Muscle of arm (tissue), 1 donor: ENCODE measurements at regions not wholly inside any gene's neighbourhood (a gene's known extent, or its start where the extent isn't known, plus 50 kb on each side); places are given as distances from the start of the nearest gene placed in this dataset.
"Not testable (repeated sequence)": the region's sequence is repeated elsewhere in the genome, so short reads cannot be mapped to it uniquely, and the experiment has no call there.

Source experiments
- DNase-seq: peaks from one replicate; pipeline ENCODE4 v3.0.0-alpha.2; 2013

GRCh38 chr11:133639408-133639807 lies 107.1 kb upstream of the OPCML start:
- DNase-seq: no peak

GRCh38 chr11:133638921-133639320 lies 106.6 kb upstream of the OPCML start:
- DNase-seq: no peak

- DNase-seq: no peak
Observed at GRCh38 chr11:133636711-133637355, 104.5 kb upstream of the OPCML start.

GRCh38 chr11:133635244-133635739 lies 103.0 kb upstream of the OPCML start:
- no peak for DNase-seq

GRCh38 chr11:133628371-133628770 lies 96.1 kb upstream of the OPCML start:
- not testable (repeated sequence) for DNase-seq

GRCh38 chr11:133621611-133622010 lies 89.3 kb upstream of the OPCML start:
- no peak for DNase-seq

- DNase-seq: peak; percentile 10
Observed at GRCh38 chr11:133619973-133620372, 87.7 kb upstream of the OPCML start.

GRCh38 chr11:133619397-133619796 lies 87.1 kb upstream of the OPCML start:
- no peak for DNase-seq

- DNase-seq: no peak
Observed at GRCh38 chr11:133618544-133618943, 86.2 kb upstream of the OPCML start.

- DNase-seq: no peak
Observed at GRCh38 chr11:133608496-133608895, 76.2 kb upstream of the OPCML start.

- no peak for DNase-seq
Observed at GRCh38 chr11:133606124-133606523, 73.8 kb upstream of the OPCML start.

- no peak for DNase-seq
Observed at GRCh38 chr11:133605482-133605881, 73.2 kb upstream of the OPCML start.

- no peak for DNase-seq
Observed at GRCh38 chr11:133601641-133602040, 69.3 kb upstream of the OPCML start.

- no peak for DNase-seq
Observed at GRCh38 chr11:133600786-133601185, 68.5 kb upstream of the OPCML start.

GRCh38 chr11:133600306-133600705 lies 68.0 kb upstream of the OPCML start:
- no peak for DNase-seq

- no peak for DNase-seq
Observed at GRCh38 chr11:133598906-133599305, 66.6 kb upstream of the OPCML start.

- DNase-seq: no peak
Observed at GRCh38 chr11:133597236-133597635, 64.9 kb upstream of the OPCML start.

GRCh38 chr11:133595998-133596590 lies 63.8 kb upstream of the OPCML start:
- no peak for DNase-seq

- no peak for DNase-seq
Observed at GRCh38 chr11:133593036-133593435, 60.7 kb upstream of the OPCML start.

GRCh38 chr11:133586903-133587517 lies 54.7 kb upstream of the OPCML start:
- no peak for DNase-seq

GRCh38 chr11:133582750-133583149 lies 50.4 kb upstream of the OPCML start:
- no peak for DNase-seq

- no peak for DNase-seq
Observed at GRCh38 chr11:133582326-133582725, 50.0 kb upstream of the OPCML start.
